Thyroid gland (tissue), 4 donors: ENCODE measurements at regions not wholly inside any gene's neighbourhood (a gene's known extent, or its start where the extent isn't known, plus 50 kb on each side); places are given as distances from the start of the nearest gene placed in this dataset.

ENCODE experiments used
- CTCF ChIP-seq, 6 experiments: fragments of 200-600 bp in 3 of 6; fragments of 450-650 bp in 3 of 6; sonication (generic) in 3 of 6; IDR thresholded peaks; one replicate each; pipeline ENCODE4 v1.5.1; 2016 to 2019; ENCODE audit warnings: antibody characterized with exemption in 6 of 6, mild to moderate bottlenecking in 2 of 6, inconsistent platforms in 1 of 6, moderate library complexity in 1 of 6
- POLR2A ChIP-seq, 2 donors: fragments of 450-650 bp; IDR thresholded peaks; one replicate each; pipeline ENCODE4 v1.6.1; 2017; ENCODE audit warnings: antibody characterized with exemption in 2 of 2, mild to moderate bottlenecking in 2 of 2, moderate library complexity in 1 of 2

GRCh38 chr10:2790396-2791188, 276.8 kb upstream of the PFKP start:
- TF ChIP-seq CTCF (IDR thresholded peaks at IDR 0.05) (no peak), POLR2A (IDR thresholded peaks at IDR 0.05) (no peak)
